Activated B cell treated with CpG ODN at 0.5 μM for 24 hours (primary cell): ENCODE measurements at regions not wholly inside any gene's neighbourhood (a gene's known extent, or its start where the extent isn't known, plus 50 kb on each side); places are given as distances from the start of the nearest gene placed in this dataset.

Source experiments
- ATAC-seq: fragments of 200-7000 bp; cut with Tn5 transposase; one replicate; pipeline ENCODE4 v1.10.0; 2021; ENCODE audit warnings: low read depth, mild to moderate bottlenecking, moderate library complexity
- CTCF ChIA-PET: fragments of 350-600 bp; sonication (Branson Sonifier 250); formaldehyde crosslinking; loops from one replicate; lab custom pipeline; 2021; ENCODE audit warnings: antibody characterized with exemption; lab: Charles Lee
- POLR2A ChIA-PET: fragments of 350-600 bp; sonication (Branson Sonifier 250); formaldehyde crosslinking; loops from one replicate; lab custom pipeline; 2021; ENCODE audit warnings: antibody characterized with exemption; lab: Charles Lee
- DNase-seq: peaks from one replicate; pipeline ENCODE4 v3.0.0; 2022
- H3K27ac Mint-ChIP-seq: one replicate; pipeline ENCODE4 v1.8.0; 2020; ENCODE audit warnings: mixed read lengths
- H3K27me3 Mint-ChIP-seq: one replicate; pipeline ENCODE4 v1.8.0; 2021; ENCODE audit warnings: mixed read lengths
- H3K36me3 Mint-ChIP-seq: one replicate; pipeline ENCODE4 v1.8.0; 2021; ENCODE audit warnings: low read depth, mixed read lengths
- H3K4me1 Mint-ChIP-seq: one replicate; pipeline ENCODE4 v1.8.0; 2021; ENCODE audit warnings: mixed read lengths
- H3K4me3 Mint-ChIP-seq: one replicate; pipeline ENCODE4 v1.8.0; 2020; ENCODE audit warnings: mild to moderate bottlenecking, mixed read lengths
- H3K9me3 Mint-ChIP-seq: one replicate; pipeline ENCODE4 v1.8.0; 2020; ENCODE audit warnings: mixed read lengths
- intact Hi-C: fragments of 100-400 bp; cut with micrococcal nuclease; formaldehyde crosslinking; loops from one replicate; pipeline ENCODE4 v1.15.1; 2024
- TF ChIP-seq, protein P1 (sequence below): fragments of 200-600 bp; IDR thresholded peaks from one replicate; pipeline ENCODE4 v1.8.0; 2022; ENCODE audit warnings: antibody characterized with exemption, mild to moderate bottlenecking

DNA sequence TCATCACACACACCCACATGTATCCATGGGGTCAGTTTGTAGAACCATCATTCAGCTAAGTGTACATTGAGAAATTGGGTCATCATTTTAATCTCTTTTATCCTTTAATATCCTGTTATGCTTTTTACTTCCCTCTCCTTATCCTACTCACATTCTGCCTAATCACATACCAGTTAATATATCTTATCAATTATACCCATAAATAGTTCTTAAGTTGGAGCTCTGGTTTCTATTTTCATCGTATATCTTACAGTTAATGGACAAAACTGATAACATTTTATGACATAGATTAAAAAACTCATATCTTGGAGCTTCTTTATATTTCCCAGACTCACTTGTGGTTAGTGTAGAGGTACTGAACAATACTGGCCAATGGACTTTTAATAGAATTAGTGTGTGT, 729.5 kb upstream of the LCORL start:
- DNase-seq (no peak), ATAC-seq (no peak)
- Mint-ChIP-seq H3K4me1 (no peaks in the 10 kb centered on the region), H3K36me3 (no peaks in the 10 kb centered on the region), H3K27me3 (no peaks in the 10 kb centered on the region), H3K9me3 (peaks cover 2% of the 10 kb centered on the region), H3K27ac (no peak overlapping the region), H3K4me3 (no peak overlapping the region)
- intact Hi-C loops = no loop called here
- ChIA-PET CTCF (no interaction called here), POLR2A (no interaction called here)
- TF ChIP-seq, protein P1, sequence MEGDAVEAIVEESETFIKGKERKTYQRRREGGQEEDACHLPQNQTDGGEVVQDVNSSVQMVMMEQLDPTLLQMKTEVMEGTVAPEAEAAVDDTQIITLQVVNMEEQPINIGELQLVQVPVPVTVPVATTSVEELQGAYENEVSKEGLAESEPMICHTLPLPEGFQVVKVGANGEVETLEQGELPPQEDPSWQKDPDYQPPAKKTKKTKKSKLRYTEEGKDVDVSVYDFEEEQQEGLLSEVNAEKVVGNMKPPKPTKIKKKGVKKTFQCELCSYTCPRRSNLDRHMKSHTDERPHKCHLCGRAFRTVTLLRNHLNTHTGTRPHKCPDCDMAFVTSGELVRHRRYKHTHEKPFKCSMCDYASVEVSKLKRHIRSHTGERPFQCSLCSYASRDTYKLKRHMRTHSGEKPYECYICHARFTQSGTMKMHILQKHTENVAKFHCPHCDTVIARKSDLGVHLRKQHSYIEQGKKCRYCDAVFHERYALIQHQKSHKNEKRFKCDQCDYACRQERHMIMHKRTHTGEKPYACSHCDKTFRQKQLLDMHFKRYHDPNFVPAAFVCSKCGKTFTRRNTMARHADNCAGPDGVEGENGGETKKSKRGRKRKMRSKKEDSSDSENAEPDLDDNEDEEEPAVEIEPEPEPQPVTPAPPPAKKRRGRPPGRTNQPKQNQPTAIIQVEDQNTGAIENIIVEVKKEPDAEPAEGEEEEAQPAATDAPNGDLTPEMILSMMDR = no peak

- TF ChIP-seq, protein P1 = no peak
- H3K27me3 Mint-ChIP-seq = no peaks in the 10 kb centered on the region
- no peak overlapping the region for H3K27ac Mint-ChIP-seq
- no peak overlapping the region for H3K4me3 Mint-ChIP-seq
- H3K4me1 Mint-ChIP-seq = no peaks in the 10 kb centered on the region
- no peaks in the 10 kb centered on the region for H3K36me3 Mint-ChIP-seq
- POLR2A ChIA-PET = no interaction called here
- peaks cover 2% of the 10 kb centered on the region for H3K9me3 Mint-ChIP-seq
- DNase-seq (no peak), ATAC-seq (no peak)
- intact Hi-C loops = no loop called here
- CTCF ChIA-PET = no interaction called here
These were observed 727.8 kb upstream of the LCORL start for GRCh38 chr4:18749391-18749790.

- no peaks in the 10 kb centered on the region for H3K36me3 Mint-ChIP-seq
- TF ChIP-seq, protein P1 = no peak
- H3K9me3 Mint-ChIP-seq = peaks cover 2% of the 10 kb centered on the region
- H3K27me3 Mint-ChIP-seq = no peaks in the 10 kb centered on the region
- ATAC-seq (no peak), DNase-seq (no peak)
- no peaks in the 10 kb centered on the region for H3K4me1 Mint-ChIP-seq
- ChIA-PET CTCF (no interaction called here), POLR2A (no interaction called here)
- intact Hi-C loops = no loop called here
- no peak overlapping the region for H3K27ac Mint-ChIP-seq
- H3K4me3 Mint-ChIP-seq = no peak overlapping the region
These were observed 715.0 kb upstream of the LCORL start for GRCh38 chr4:18736551-18736950.

- DNase-seq (no peak), ATAC-seq (no peak)
- ChIA-PET POLR2A (no interaction called here), CTCF (interaction anchor here (1.3 kb wide), 1 partner anchor 12 kb away, joined by 3 read pairs; no protein-coding TSS in a partner anchor)
- no peaks in the 10 kb centered on the region for H3K36me3 Mint-ChIP-seq
- intact Hi-C loops = no loop called here
- H3K27me3 Mint-ChIP-seq = no peaks in the 10 kb centered on the region
- H3K27ac Mint-ChIP-seq = no peak overlapping the region
- TF ChIP-seq, protein P1 = no peak
- H3K4me1 Mint-ChIP-seq = no peaks in the 10 kb centered on the region
- H3K4me3 Mint-ChIP-seq = no peak overlapping the region
- peaks cover 5% of the 10 kb centered on the region for H3K9me3 Mint-ChIP-seq
These were observed 714.2 kb upstream of the LCORL start for GRCh38 chr4:18735740-18736268.

GRCh38 chr4:18734405-18734804, 712.9 kb upstream of the LCORL start:
- TF ChIP-seq, protein P1 = no peak

More at GRCh38 chr4:18734405-18734804, 712.9 kb upstream of the LCORL start:
- DNase-seq = no peak
- intact Hi-C loops = no loop called here
- POLR2A ChIA-PET = no interaction called here
- Mint-ChIP-seq H3K4me3 (no peak overlapping the region), H3K4me1 (no peaks in the 10 kb centered on the region), H3K27ac (no peak overlapping the region), H3K27me3 (no peaks in the 10 kb centered on the region), H3K36me3 (no peaks in the 10 kb centered on the region), H3K9me3 (peaks cover 5% of the 10 kb centered on the region)
- ATAC-seq = no peak
- CTCF ChIA-PET = no interaction called here
